GM04503 (cell line): ENCODE measurements at regions not wholly inside any gene's neighbourhood (a gene's known extent, or its start where the extent isn't known, plus 50 kb on each side); places are given as distances from the start of the nearest gene placed in this dataset.
"Not testable (repeated sequence)": the region's sequence is repeated elsewhere in the genome, so short reads cannot be mapped to it uniquely, and the experiment has no call there.

ENCODE experiments used
- DNase-seq: peaks from one replicate; pipeline ENCODE4 v3.0.0-alpha.2; 2012; ENCODE audit warnings: low read depth

DNA sequence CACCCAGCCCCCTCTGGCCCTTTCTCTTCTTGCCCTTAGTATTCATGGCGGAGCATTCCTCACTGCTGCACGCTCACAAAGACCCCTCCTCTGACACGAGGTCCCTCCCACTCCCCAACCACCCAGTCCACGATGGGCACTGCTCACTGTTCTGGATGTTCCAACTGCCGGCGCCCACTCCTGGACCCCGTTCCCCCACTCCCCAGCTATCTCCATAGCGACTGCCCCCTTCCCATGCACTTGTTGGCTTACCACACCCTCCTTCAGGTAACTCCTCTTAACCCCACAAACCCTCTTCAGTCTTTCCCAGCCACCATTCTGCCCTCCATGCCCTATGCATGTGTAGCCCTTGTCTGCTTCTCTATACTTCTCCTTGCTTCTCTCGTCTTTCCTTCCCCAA, 961.5 kb upstream of the DEFB115 start:
- DNase-seq: not testable (repeated sequence)

DNA sequence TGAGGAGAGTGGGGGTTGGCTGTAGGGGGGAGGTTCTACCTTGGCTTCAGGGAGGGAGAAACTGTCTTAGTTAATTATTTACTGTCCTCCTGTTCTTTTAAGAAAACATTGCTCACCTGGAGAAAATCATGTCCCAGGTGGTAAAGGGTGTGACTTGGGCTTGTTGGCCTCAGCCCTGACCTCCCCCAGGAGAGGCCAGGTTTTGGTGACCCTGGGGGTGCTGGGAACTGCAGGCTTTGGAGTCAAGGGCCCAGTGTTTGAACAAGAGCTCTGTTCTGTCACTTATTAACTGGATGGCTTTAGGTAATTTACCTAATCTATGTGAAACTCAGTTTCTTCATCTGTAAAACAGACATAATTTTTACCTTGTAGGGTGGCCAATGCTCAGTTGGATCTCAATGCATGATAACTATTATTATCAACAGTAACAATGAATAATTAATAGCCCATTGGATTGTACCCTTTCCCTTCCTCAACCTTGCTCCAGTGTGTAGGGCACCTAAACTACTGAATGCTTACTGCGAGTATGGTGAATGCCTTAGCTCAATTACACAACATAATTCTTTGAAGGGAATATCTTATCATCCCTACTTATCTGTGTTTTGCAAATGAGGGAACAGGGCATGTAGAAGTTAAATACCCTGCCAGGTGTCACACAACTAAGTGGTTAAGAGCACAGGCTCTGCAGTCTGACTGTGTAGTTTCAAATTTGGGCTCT, 959.4 kb upstream of the DEFB115 start:
- not testable (repeated sequence) for DNase-seq

DNA sequence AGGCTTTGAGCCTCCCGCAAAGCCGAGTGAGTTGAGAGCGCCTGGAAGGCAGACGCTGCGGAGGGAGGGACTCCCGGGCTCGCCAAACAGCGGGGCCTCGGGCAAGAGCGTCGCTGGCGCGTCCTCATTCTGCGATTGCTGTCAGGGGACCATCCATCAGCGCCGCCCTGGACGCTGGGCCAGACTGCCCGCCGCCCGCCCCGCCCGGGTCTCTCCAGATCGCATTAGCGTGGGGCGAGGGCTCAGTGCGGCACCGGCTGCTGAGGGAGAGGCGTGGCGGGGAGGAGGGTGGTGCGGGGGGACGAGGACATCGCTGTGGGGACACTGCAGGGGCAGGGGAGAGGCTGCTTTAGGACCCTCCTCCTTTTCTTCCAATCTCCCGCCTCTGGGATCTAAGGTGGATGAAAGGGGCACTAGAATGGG, 957.2 kb upstream of the DEFB115 start:
- not testable (repeated sequence) for DNase-seq

DNA sequence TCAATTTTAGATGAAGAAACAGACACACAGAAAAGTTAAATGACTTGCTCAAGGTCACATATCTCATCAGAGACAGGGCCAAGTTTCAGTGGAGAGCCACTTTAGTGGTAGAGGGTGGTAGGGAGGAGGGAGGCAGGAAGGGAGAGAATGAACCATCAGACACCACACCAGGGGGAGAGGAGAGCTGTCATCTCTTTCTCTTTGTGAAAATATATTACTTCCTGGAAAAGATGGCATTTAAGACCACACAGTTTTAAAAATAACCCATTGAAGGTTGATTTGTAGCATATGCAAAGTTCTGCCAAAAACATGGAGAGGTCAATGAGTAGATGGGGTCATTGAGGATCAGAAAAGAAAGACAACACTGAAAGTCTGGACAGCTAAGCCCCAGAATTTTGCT, 954.7 kb upstream of the DEFB115 start:
- not testable (repeated sequence) for DNase-seq

DNA sequence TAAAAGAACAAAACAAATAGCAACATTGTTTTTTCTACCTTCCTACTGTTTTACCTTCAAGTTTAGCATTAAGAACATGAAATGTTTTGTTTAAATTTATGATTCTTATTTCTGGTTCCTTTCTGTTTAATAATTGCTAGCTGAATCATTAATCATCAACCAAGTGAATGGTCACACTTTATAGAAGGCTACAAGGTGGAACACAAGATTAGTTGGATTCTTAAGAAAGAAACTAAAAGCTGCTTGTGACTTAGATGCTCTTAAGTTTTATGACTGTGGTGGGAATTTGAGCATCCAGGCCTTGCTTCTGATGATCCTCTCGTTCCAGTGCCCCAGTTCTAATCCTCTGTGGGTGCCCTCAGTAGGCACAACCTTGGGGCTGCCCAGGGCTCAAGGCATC, 947.5 kb upstream of the DEFB115 start:
- DNase-seq: not testable (repeated sequence)

DNA sequence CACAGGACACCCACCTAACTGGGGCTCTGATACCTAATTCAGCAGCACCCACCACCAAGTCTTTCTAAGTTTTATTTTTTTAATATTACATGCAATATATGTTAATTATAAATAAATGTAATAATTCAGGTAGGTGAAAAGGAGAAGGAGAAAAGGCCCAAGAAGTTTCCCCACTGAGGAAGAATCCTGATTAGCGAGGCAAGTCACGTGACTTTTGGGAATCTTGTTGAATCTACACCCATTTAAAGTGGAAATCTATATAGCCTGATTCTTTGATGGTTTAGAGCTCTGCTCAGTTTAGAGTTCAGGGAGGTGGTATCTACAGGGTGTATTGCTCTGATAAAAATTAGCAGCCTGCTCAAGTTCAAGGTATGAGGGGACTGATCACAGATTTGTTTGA, 947.1 kb upstream of the DEFB115 start:
- not testable (repeated sequence) for DNase-seq

DNA sequence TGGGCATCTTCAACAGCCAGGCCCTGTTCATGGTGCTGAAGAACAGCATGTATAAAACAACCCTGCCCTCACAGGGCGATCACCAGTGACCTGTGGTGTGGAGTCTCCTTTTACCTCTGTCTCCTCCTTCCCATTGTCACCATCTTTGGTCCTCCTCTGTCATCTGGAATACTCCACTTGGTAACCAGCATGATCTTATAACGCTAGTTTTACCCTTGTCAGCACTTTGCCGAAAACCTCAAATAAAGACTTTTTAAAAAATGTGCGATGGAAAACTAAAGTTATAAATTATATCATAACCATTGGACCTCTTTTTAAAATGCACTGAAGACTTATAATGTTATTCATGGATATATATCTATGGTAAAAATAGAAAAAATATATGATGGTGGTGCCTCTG, 945.2 kb upstream of the DEFB115 start:
- DNase-seq: not testable (repeated sequence)

DNA sequence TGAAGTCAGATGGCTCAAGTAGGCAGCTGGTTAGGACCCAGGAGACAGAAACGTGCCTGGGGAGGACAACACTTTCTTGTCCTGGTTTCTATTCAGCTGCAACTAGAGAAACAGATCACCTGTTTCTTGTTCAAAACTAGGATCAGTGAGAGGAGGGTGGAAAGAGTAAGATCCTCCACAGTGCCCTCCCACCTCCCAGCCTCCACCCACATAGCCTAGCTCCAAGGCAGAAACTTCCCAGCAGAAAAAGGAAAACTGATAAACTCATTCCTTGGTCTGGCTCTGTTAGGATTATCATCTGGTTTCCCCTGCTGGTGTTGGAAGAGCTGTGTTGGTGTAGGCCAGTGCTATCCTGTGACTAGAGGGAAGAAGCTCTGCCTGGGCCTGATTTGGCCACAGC, 943.8 kb upstream of the DEFB115 start:
- DNase-seq: not testable (repeated sequence)

DNA sequence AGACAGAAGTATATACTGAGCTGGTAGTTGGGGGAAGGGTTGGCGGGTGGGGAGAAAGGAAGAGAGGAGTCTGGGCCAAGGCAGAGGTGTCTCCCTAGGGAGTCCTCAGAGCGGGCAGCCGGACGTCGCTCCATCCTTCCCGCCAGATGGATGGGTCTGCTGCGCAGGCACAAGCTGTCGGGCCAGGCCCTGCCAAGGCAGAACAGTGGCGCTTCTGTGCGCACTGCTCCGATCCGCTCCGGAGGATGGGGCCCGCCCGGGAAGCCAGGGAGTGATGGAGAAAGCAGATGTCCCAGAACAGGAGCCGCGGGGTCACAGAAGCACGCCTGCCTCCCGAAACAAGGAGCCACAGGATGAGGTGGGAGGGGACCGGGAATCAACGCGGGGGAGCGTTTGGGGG, 941.4 kb upstream of the DEFB115 start:
- not testable (repeated sequence) for DNase-seq

DNA sequence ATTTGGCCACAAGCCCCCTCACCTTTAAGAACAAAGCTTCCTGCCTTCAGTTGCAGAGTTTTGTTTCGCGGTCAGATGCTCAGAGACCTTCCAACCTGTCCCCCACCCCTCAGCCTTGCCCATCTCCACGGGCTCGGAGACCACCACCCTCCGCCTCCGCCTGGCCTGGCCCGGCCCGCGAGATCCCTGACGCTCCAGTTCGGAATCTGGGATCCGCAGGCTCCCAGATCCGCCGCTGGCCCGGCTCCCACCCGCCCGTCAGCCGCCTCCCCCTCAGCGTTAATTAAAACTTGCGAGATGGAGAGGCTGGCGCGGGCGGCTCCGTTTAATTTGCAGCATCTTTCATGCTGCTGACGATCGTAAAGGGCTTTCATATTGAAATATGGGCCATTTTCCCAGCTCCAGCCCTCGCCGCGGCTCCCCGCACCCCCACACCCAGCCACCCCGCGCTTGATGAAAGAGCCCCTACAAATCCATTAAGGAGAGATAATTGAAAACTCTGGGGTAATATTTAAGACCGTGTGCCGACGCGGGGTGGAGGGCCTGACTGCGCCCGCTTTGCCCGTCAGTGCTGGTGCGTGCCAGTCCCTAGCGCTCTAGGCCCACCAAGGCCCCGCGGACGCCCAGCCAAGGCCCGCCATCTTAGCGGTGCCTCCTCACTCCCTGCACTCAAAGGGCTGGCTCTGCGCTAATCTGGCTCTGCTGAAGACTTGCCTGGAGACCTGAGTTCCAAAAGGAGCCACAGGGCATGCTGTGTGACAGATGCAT, 940.7 kb upstream of the DEFB115 start:
- not testable (repeated sequence) for DNase-seq

DNA sequence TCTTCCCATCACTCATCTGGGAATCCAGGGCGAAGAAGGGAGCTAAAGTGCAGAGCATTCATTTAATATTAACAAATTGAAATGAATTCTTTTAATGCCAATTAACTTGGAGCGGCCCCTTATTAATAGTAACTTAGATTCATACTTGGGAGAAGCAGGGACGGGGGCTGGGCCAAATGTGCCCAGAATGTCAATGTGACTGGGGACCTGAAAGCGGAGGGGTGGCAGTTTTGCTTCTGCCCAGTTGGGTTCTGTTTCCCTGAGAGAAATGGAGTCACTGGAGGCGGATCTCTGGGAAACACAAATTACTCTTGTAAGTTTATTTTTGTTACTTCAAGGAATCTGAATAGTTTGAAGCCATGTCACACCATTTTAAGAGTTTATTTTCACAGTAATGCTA, 923.7 kb upstream of the DEFB115 start:
- not testable (repeated sequence) for DNase-seq

DNA sequence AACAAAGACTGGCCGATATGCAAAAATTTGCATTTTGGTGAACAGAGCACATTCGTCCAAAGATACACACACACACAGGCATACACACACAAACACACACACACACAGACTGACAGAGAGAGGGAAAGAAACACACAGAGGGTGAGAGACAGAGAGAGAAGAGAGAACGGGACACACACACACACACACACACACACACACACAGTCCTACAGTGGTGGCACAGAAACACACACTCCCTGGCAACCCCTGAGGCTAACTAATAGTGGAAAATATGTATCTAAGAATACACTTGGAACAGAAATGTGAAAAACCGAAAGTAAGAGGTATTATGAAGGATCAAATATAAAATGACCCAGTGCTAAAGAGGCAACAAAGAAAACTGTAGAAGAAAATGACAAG, 919.9 kb upstream of the DEFB115 start:
- not testable (repeated sequence) for DNase-seq

DNA sequence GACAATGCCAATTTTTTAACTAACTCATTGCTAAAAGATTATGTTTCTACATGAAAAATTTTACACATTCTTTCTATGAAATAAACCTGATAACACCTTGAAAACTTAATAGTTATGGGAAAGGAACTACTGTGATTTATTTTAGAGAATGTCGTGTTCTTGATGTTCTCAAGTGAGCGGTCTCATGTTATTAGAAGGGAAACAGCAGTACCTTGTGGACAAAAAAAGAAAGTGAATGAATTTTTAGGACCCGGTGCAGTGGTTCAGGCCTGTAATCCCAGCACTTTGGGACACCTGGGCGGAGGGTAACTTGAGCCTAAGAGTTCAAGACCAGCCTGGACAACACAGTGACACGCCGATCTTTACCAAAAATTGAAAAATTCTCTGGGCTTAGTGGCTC, 908.5 kb upstream of the DEFB115 start:
- not testable (repeated sequence) for DNase-seq

DNA sequence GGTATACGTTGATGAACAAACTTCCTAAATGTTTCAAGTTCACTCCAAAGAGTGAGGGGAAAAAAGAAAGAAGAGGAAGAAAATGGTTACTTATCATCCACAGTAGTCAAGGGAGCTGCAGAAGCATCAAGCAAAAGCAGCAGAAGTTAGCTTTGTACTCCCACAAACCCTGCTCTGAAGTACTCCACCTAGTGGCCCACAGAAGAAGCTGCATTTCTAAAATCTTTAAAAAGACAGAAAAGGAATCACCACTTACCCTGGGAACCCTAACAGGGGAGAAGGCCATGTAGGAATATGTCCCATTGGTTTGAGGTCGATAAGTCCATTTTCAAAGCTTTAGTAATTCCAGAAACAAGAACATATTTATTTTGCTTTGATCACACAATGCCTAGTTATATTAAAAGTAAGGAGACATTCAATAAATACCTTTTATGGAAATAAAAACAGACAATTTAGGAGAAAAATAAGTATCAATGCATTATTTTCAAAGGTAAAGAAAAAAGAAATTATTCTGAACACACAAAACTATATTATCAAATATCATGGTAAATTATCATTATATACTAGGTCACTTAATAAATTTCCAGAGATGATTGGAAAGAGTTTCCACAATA, 900.5 kb upstream of the DEFB115 start:
- not testable (repeated sequence) for DNase-seq

DNA sequence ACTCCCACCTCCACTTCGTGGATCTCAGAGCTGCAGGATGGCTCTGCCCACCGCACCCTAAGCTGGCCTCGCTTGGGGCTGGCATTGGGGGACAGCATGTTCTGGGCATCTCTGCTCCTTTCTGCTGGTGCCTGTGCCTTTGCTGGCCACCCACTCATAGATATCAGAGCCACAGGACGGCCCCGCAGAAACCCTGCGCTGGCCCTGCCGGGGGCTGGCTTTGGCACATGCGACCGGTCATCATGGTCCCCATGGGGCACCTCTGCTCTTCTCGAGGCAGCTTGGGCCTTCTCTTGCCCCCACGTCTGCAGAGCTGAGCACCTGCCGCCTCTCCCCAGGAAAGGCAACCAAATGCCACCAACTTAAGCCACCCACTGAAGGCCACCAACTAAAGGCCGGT, 895.7 kb upstream of the DEFB115 start:
- DNase-seq: not testable (repeated sequence)

DNA sequence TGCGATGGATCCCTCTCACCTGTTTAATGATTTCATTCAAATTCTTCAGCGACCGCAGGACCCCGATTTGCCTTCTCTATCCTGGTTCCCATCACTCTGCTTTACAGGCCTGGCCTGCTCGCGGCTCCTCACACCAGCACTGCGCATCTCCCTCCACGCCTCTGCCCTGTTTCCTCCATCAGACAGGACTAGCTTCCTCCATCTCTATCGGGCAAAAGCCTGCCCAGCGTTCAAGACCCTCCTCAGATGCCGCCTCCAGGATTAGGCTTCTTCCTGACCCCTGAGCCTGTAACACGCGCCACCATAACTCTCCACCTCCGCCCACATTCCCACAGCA, 881.1 kb upstream of the DEFB115 start:
- DNase-seq: not testable (repeated sequence)

DNA sequence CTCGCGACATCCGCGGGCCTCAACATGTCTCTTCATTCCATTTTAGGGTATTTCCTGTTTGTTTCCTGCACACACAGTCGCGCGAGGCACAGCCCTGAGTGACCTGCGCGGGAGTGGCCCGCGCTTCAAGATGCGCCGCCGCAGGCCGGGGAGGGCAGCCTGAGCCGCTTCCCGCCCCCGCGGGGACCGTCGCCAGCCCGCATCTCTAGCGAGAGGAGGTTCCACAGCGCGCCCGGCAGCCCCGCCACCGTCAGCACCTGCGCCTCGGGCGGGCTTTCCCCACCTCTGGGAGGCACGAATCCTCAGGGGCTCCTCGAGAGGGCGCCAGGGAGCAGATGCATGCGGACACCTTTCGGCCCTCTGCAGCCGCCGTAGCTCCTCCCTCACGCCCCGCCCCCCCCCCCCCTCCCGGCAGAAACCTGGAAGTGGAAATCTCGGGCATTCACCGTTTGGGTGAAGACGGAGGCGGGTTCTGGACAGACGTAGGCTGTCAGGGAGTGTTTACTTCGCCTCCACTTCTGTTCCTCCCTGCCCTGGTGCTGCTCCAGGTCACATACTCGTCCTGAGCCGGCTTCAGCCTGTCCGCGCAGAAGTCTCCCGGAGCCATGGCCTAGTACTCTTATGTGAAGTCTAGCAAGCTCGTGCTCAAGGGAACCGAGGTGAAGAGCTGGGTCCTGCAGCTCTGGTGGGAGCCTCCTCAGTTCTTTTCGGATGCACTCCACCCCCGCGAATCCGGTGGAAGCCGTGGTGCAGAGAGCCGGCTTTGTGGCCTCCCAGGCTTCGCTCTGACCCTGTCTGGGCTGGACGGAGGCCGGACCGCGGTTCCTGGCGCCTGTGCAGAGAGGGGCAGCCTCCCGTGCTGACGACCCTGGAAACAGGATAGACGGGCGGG, 880.5 kb upstream of the DEFB115 start:
- peak; percentile 10 for DNase-seq

DNA sequence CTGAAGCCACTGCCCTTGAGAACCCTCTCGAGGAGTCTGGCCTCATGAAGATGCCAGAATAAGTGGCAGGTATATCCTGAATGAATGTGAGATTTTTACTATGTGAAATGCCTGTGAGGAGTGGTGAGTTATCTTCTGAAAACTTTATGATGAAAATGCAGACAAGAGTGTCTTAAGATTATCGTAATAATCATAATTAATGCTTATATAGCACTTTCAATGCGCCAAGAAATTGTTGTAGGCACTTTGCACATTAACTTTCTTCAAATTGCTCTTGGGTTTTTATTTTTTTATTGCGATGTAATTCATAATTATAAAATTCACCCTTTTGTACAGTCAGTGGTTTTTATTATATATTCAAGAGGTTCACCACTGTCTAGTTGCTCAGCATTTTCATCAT, 879.1 kb upstream of the DEFB115 start:
- not testable (repeated sequence) for DNase-seq

DNA sequence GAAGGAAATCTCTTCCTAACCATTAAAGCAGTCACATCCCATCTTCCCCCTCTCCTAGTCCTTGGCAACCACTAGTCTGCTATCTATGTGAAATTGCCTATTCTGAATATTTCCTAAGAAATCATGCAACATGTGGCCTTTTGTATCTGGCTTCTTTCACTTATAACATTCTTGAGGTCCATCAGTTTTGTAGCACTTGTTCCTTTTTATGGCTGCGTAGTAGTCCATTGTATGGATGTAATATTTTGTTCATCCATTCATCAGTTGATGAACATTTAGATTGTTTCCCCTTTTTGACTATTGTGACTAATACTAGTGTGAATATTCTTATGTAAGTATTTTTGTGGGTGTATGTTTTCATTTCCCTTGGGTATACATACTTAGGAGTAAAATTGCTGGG, 878.7 kb upstream of the DEFB115 start:
- DNase-seq: not testable (repeated sequence)

DNA sequence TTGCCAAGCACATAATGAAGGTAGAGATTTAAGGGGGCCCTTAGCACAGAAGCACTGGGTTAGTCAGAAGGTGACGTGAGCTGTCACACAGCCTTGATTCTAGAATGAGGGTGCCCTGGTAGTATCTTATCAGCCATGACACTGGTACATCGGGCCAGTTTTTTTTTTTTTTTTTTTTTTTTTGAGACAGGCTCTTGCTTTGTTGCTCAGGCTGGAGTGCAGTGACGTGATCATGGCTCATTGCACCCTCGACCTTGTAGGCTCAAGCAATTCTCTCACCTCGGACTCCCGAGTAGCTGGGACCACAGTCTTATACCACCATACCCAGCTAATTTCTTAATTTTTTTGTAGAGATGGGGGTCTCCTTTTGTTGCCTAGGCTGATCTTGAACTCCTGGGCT, 872.6 kb upstream of the DEFB115 start:
- DNase-seq: not testable (repeated sequence)

DNA sequence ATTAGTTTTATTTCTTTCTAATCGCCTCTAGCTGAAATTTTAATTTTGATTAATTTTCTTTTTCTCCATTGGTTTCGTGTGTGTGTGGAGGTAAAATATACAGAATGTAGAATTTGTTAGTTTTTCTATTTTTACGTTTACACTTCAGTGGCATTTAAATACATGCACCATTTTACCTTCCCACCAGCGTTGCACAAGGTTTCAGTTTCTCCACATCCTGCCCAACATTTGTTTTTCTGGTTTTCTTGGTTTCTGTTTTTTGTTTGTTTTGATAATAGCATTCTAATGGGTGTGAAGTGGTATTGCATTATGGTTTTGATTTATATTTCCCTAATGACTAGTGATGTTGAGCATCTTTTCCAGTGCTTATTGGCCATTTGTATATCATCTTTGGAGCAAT, 871.4 kb upstream of the DEFB115 start:
- not testable (repeated sequence) for DNase-seq

DNA sequence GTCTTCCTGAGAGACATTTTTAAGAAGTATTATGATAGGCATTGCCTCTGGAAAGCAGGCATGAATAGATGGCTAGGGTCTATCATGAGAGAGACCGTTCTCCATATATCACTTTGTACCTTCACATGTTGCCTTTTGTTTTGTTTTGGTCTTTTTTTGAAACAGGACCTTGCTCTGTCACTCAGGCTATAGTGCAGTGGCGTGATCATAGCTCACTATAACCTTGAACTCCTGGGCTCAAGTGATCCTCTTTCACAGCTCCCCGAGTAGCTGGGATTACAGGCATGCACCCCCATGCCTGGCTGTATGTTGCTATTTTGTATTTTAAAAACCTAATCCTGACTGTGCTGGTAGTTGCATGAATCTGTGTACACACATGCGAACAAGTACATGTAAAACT, 869.6 kb upstream of the DEFB115 start:
- not testable (repeated sequence) for DNase-seq
